Left colon (tissue), 2 donors: ENCODE measurements at regions not wholly inside any gene's neighbourhood (a gene's known extent, or its start where the extent isn't known, plus 50 kb on each side); places are given as distances from the start of the nearest gene placed in this dataset.
"Not testable (repeated sequence)": the region's sequence is repeated elsewhere in the genome, so short reads cannot be mapped to it uniquely, and the experiment has no call there.

ENCODE experiments used
- ATAC-seq: fragments of 200-7000 bp; cut with Tn5 transposase; one replicate; pipeline ENCODE4 v1.9.1; 2020; ENCODE audit warnings: mild to moderate bottlenecking, moderate library complexity
- DNase-seq, 2 donors: peaks; one replicate each; pipeline ENCODE4 v3.0.0-alpha.2; 2020
- intact Hi-C, 2 donors: fragments of 100-400 bp; cut with DNase I in 1 of 2; cut with micrococcal nuclease in 1 of 2; formaldehyde crosslinking; loops; one replicate each; pipeline versions ENCODE4 v1.11.2 to v1.14.0; 2022; cut with DNase I, micrococcal nuclease
- donor health status: DM: no; HTN: no; CAD: no.
- donor health status: DM: yes; HTN: yes; CAD: no.

DNA sequence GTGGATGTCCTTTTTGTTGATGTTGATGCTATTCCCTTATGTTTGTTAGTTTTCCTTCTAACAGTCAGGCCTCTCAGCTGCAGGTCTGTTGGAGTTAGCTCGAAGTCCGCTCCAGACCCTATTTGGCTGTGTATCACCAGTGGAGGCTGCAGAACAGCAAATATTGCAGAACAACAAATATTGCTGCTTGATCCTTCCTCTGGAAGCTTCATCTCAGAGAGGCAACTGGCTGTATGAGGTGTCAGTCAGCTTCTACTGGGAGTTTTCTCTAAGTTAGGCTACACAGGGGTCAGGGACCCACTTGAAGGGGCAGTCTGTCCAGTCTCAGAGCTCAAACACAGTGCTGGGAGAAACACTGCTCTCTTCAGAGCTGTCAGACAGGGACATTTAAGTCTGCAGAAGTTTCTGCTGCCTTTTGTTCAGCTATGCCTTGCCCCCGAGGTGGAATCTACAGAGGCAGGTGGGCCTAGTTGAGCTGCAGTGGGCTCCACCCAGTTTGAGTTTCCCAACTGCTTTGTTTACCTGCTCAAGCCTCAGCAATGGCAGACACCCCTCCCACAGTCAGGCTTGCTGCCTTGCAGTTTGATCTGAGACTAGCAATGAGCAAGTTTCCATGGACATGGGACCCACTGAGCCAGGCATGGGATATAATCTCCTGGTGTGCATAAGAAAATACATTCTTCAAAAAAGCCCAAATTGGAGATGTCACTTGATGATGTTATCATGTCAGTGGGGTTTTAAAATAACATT lies 99.5 kb downstream of the KDM5D start:
- ATAC-seq (no peak), DNase-seq (no peak)
- intact Hi-C loops = no loop called here

DNA sequence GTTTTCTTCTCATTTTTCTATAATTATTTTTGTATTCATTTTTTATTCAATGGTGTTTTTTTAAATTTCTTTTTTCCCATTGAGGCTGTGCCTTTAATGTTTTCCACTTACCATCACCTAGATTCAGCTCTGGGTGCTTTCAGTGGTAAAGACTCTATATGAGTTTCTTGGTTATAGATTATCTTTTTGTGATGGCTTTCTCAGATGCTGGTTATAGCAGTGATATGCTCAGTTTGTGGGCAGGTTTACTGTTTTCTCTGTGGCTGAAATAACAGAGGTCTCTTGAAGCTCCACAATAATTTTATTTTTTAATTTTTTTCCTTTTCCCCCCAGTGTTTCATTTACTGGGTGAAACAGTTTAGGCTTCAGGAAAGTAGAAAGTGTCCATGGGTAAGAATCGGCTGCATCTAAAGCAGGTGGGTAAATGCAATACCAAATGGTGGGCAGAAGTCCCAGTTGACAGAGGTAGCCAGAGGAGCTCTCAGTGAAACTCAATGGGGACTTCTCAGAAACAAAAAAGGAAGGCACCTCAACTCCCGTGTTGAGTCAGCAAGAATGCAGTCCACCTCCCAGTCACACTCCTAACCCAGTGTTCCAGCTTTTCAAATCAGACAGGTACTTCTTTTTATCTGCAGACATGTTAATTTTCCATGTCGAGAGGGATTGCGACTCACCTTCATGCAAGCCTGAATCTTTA lies 106.7 kb downstream of the KDM5D start:
- intact Hi-C loops = no loop called here
- ATAC-seq = no peak
- DNase-seq = no peak

GRCh38 chrY:19628926-19629325 lies 115.6 kb downstream of the KDM5D start:
- intact Hi-C loops = no loop called here
- ATAC-seq (no peak), DNase-seq (no peak)

- no peak for ATAC-seq
- no peak for DNase-seq
- intact Hi-C loops = no loop called here
Measured at GRCh38 chrY:19622392-19622791, 122.1 kb downstream of the KDM5D start.

DNA sequence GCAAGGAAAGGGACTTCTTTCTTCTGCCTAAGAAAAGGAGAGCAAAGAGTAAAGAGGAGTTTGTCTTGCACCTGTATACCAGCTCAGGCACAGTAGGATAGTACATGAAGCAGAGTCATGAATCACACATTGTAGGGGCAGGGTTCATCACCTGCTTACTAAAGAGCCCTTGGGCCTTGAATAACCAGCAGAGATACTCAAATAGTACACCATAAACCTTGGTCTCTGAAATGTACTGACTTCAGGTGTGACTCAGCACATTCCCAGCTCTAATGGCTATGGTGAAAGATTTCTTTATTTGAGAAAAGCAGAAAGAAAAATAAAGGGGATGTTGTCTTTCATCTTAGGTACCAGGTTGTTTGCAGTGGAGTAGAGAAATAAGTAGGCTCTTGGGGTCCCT lies 122.8 kb downstream of the KDM5D start:
- intact Hi-C loops = no loop called here
- DNase-seq (no peak), ATAC-seq (no peak)

DNA sequence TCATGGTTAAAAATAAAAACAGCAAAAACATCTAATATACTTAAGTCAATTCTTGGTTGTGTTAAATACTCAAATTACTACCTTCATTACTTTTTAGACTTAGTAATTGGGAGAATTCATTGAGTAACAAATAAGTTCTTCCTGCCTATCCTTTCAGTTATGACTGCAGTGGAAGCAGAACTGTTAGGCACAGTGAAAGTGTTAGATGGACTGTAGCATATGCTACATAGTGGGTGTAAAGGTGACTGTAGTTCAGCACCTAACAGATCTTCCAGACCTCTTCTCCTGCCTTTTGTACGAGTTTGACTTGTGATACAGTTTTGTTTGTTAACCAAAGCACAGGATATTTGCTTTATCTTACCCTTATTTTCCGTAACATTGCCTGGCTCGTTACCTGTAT lies 143.4 kb downstream of the KDM5D start:
- intact Hi-C loops = no loop called here
- ATAC-seq = no peak

GRCh38 chrY:19600711-19601110 lies 143.8 kb downstream of the KDM5D start:
- no peak for ATAC-seq
- DNase-seq = no peak
- intact Hi-C loops = no loop called here

More for the DNA sequence above, 143.4 kb downstream of the KDM5D start:
- no peak for DNase-seq

- DNase-seq (no peak), ATAC-seq (no peak)
- intact Hi-C loops = no loop called here
Measured at GRCh38 chrY:19590235-19590634, 154.3 kb downstream of the KDM5D start.

DNA sequence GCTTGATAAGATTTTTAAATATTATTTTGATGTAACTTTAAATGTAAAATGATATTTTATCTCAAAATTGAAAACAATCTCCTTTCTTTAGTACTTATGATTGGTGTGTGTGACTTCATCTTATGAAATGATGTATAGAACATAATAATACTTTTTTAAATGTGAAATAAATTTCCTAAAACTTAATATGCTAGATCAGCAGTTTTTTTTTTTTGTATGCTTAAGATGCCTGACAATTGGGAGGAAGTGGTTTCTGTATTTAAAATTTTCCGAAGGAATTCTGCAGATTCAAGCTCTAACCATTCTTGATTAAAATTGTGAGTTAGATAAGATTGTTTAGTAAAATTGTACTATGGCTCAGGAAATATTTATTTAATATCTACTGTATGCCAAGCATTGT lies 154.9 kb downstream of the KDM5D start:
- intact Hi-C loops = no loop called here
- no peak for ATAC-seq
- DNase-seq = no peak

DNA sequence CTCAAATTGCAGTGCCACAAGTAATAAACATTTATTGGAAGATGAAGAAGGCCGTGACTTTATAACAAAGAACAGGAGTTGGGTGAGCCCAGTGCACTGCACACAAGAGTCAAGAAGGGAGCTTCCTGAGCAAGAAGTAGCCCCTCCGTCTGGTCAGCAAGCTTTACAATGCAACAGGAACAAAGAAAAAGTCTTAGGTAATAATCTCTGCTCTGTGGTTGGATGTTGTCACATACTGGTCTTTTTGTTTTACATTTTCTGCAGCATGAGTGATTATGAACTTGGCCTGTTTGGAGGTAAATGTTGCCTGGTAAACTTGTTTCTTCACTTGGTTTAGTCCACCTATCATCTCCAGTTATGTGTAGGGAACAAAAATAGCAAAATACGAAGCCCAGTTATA lies 157.2 kb downstream of the KDM5D start:
- ATAC-seq = no peak
- intact Hi-C loops = no loop called here

GRCh38 chrY:19580990-19581389 lies 163.5 kb downstream of the KDM5D start:
- ATAC-seq, intact Hi-C loops, DNase-seq: not testable (repeated sequence)

More for the DNA sequence above, 157.2 kb downstream of the KDM5D start:
- no peak for DNase-seq

DNA sequence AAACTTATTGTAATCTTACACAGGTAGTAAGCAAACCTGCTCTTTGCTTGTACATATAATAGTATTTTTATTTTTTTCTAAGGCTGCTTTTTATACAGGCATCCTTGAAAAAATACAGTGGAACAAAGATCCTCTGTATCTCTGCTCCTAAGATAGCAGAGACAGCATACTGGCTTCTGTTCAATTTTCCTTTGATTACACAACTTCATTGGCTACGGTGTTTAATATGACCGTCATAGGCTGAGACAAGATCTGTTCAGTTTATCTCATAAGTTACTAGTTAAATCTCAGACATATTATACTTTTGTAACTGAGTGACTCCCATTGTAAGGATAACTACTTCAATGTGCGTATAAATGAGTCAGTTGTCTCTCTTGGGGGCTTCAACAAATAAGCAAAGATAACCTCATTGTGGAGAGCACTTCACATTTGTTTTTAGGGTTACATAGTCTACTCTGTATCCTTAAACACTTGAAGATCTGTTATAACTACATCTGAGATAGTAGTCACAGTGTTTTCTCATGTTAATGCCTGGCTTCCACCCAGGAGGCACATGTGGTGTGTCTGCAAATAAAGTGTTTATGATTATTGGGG lies 166.1 kb downstream of the KDM5D start:
- intact Hi-C loops = no loop called here
- no peak for ATAC-seq
- no peak for DNase-seq

- ATAC-seq (no peak), DNase-seq (no peak)
- intact Hi-C loops = no loop called here
Measured at GRCh38 chrY:19577250-19577649, 167.3 kb downstream of the KDM5D start.

DNA sequence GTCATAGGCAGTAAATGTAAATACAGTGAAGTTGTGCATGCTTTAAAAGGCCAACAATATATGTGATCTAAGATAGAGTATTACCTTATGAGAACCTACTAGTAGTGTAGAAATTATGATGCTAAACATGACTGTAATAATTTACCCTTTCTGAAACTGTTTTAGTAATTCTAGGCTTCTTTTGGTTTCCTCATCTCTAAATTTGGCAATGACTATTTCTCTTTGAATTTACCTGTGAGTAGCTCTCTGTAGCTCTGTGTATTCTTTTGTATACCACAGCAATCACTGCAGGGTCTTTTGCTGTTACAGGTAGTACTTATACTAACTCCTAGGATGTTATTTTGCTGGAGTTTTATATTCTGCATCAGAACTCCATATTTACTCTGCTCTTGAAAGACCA lies 169.6 kb downstream of the KDM5D start:
- no peak for ATAC-seq
- intact Hi-C loops = no loop called here
- no peak for DNase-seq

- intact Hi-C loops = no loop called here
- DNase-seq = no peak
- ATAC-seq = no peak
Measured at GRCh38 chrY:19573646-19574045, 170.9 kb downstream of the KDM5D start.

DNA sequence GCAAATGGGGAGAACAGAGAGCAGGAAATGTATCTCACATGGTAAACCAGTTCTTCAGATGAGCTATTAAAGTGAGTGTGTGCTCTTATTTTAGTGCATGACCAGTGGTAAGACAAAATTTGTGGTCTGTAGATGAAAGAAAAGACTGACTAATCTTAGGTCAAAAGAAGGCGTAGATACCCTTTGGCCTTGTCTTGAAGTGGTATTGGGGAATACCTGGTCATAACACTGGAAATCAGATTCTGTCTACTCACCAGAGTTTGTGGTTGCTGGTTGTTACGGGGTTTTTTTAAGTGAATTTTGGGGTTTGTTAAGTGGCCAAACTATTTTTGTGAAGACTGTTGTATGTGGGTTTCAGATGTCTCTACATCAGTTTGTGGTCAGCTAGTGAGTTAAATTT lies 173.5 kb downstream of the KDM5D start:
- intact Hi-C loops = no loop called here
- no peak for ATAC-seq
- DNase-seq = no peak

- DNase-seq = no peak
- no peak for ATAC-seq
- intact Hi-C loops = no loop called here
Measured at GRCh38 chrY:19567943-19568342, 176.6 kb downstream of the KDM5D start.

DNA sequence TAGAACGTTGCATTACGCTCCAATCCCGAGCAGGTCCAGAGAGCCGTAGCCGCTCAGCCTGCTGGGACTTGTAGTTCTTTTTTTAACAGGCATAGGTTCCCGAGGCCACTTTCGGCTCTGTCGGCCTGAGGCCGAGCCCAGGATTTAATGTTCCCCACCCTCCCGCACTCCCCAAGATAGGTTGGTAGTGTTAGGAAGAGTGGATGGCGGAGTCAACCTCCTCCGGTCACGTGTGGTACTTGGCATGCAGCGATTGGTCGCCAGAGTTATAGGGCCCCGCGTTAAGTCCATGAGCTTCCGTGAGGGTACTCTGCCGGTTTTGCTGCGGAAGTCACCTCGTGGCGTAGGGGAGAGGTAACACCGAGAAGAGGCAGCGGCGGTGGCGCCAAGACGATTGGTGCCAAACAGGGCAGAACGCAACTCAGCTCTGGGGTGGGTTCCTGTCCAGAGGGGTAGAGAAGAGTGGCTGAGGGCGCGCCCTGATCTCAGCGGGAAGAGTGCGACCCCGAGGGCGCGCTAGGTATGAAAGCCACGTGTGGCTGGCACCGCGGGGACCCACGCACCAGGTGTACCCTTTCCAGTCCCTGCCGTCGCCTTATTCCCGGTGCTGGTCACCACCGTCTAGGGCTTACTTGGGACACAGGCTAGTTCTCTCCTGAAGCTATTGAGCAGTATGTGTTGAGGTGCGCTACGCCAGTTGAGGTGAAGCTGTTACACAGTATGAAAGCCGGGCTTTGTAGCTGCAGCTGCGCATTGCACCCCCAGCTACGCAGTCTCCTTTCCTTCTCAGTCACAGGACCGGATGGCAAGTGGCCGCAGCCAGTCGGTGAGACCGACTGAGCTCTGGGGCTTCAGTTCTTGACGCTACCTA lies 177.2 kb downstream of the KDM5D start:
- DNase-seq (no peak), ATAC-seq (no peak)
- intact Hi-C loops = no loop called here

- intact Hi-C loops = no loop called here
- no peak for ATAC-seq
- no peak for DNase-seq
Measured at GRCh38 chrY:19559161-19559560, 185.4 kb downstream of the KDM5D start.
